ENCODE measurements at regions not wholly inside any gene's neighbourhood (a gene's known extent, or its start where the extent isn't known, plus 50 kb on each side); places are given as distances from the start of the nearest gene placed in this dataset.

- H3K9me3 Mint-ChIP-seq = peaks cover 10% of the 10 kb centered on the region
- H3K4me1 Mint-ChIP-seq = no peaks in the 10 kb centered on the region
- no peak overlapping the region for H3K4me3 Mint-ChIP-seq
- H3K27ac Mint-ChIP-seq = no peak overlapping the region
- no peak for ATAC-seq (replicated peaks)
- H3K36me3 Mint-ChIP-seq (ENCODE audit: low read depth) = no peaks in the 10 kb centered on the region
- no peaks in the 10 kb centered on the region for H3K27me3 Mint-ChIP-seq
Measured at GRCh38 chr5:57857696-57858095, 375.1 kb upstream of the ACTBL2 start.

- ATAC-seq (replicated peaks) = no peak
- Mint-ChIP-seq H3K27ac (no peak overlapping the region), H3K36me3 (ENCODE audit: low read depth) (no peaks in the 10 kb centered on the region), H3K27me3 (peaks cover 3% of the 10 kb centered on the region), H3K4me1 (no peaks in the 10 kb centered on the region), H3K4me3 (no peak overlapping the region), H3K9me3 (no peaks in the 10 kb centered on the region)
Measured at GRCh38 chr5:57855831-57856230, 373.2 kb upstream of the ACTBL2 start.

GRCh38 chr5:57853929-57854697 lies 371.5 kb upstream of the ACTBL2 start:
- H3K36me3 Mint-ChIP-seq (ENCODE audit: low read depth) = no peaks in the 10 kb centered on the region
- H3K27ac Mint-ChIP-seq = no peak overlapping the region
- H3K4me3 Mint-ChIP-seq = no peak overlapping the region
- peaks cover 3% of the 10 kb centered on the region for H3K27me3 Mint-ChIP-seq
- ATAC-seq (replicated peaks) = no peak
- H3K4me1 Mint-ChIP-seq = no peaks in the 10 kb centered on the region
- no peaks in the 10 kb centered on the region for H3K9me3 Mint-ChIP-seq

- no peak for ATAC-seq (replicated peaks)
- Mint-ChIP-seq H3K4me3 (no peak overlapping the region), H3K27ac (no peak overlapping the region), H3K9me3 (no peaks in the 10 kb centered on the region), H3K27me3 (peaks cover 3% of the 10 kb centered on the region), H3K36me3 (ENCODE audit: low read depth) (no peaks in the 10 kb centered on the region), H3K4me1 (no peaks in the 10 kb centered on the region)
Measured at GRCh38 chr5:57850109-57850508, 367.5 kb upstream of the ACTBL2 start.

GRCh38 chr5:57845025-57845424 lies 362.4 kb upstream of the ACTBL2 start:
- no peak for ATAC-seq (replicated peaks)
- Mint-ChIP-seq H3K36me3 (ENCODE audit: low read depth) (no peaks in the 10 kb centered on the region), H3K27me3 (peaks cover 15% of the 10 kb centered on the region), H3K27ac (no peak overlapping the region), H3K9me3 (no peaks in the 10 kb centered on the region), H3K4me1 (no peaks in the 10 kb centered on the region), H3K4me3 (no peak overlapping the region)

- ATAC-seq (replicated peaks) = no peak
- no peaks in the 10 kb centered on the region for H3K4me1 Mint-ChIP-seq
- H3K27me3 Mint-ChIP-seq = peaks cover 18% of the 10 kb centered on the region
- no peaks in the 10 kb centered on the region for H3K36me3 Mint-ChIP-seq (ENCODE audit: low read depth)
- no peak overlapping the region for H3K4me3 Mint-ChIP-seq
- no peak overlapping the region for H3K27ac Mint-ChIP-seq
- no peaks in the 10 kb centered on the region for H3K9me3 Mint-ChIP-seq
Measured at GRCh38 chr5:57844410-57844809, 361.8 kb upstream of the ACTBL2 start.

- Mint-ChIP-seq H3K27ac (no peak overlapping the region), H3K36me3 (ENCODE audit: low read depth) (no peaks in the 10 kb centered on the region), H3K4me3 (no peak overlapping the region), H3K27me3 (peaks cover 21% of the 10 kb centered on the region), H3K9me3 (no peaks in the 10 kb centered on the region), H3K4me1 (no peaks in the 10 kb centered on the region)
- no peak for ATAC-seq (replicated peaks)
Measured at GRCh38 chr5:57843059-57843367, 360.4 kb upstream of the ACTBL2 start.

GRCh38 chr5:57842364-57843058 lies 359.9 kb upstream of the ACTBL2 start:
- Mint-ChIP-seq H3K4me3 (no peak overlapping the region), H3K9me3 (no peaks in the 10 kb centered on the region), H3K36me3 (ENCODE audit: low read depth) (no peaks in the 10 kb centered on the region), H3K27ac (no peak overlapping the region), H3K27me3 (peaks cover 21% of the 10 kb centered on the region), H3K4me1 (no peaks in the 10 kb centered on the region)
- ATAC-seq (replicated peaks) = no peak

GRCh38 chr5:57841676-57842363 lies 359.2 kb upstream of the ACTBL2 start:
- H3K27ac Mint-ChIP-seq = no peak overlapping the region
- H3K4me3 Mint-ChIP-seq = no peak overlapping the region
- peaks cover 21% of the 10 kb centered on the region for H3K27me3 Mint-ChIP-seq
- H3K36me3 Mint-ChIP-seq (ENCODE audit: low read depth) = no peaks in the 10 kb centered on the region
- H3K9me3 Mint-ChIP-seq = no peaks in the 10 kb centered on the region
- H3K4me1 Mint-ChIP-seq = no peaks in the 10 kb centered on the region
- no peak for ATAC-seq (replicated peaks)

- Mint-ChIP-seq H3K27me3 (peaks cover 21% of the 10 kb centered on the region), H3K27ac (no peak overlapping the region), H3K4me3 (no peak overlapping the region), H3K4me1 (no peaks in the 10 kb centered on the region), H3K9me3 (no peaks in the 10 kb centered on the region), H3K36me3 (ENCODE audit: low read depth) (no peaks in the 10 kb centered on the region)
- no peak for ATAC-seq (replicated peaks)
Measured at GRCh38 chr5:57839437-57840079, 356.9 kb upstream of the ACTBL2 start.

GRCh38 chr5:57839025-57839424 lies 356.4 kb upstream of the ACTBL2 start:
- Mint-ChIP-seq H3K27ac (no peak overlapping the region), H3K36me3 (ENCODE audit: low read depth) (no peaks in the 10 kb centered on the region), H3K4me3 (no peak overlapping the region), H3K27me3 (peaks cover 21% of the 10 kb centered on the region), H3K9me3 (no peaks in the 10 kb centered on the region), H3K4me1 (no peaks in the 10 kb centered on the region)
- ATAC-seq (replicated peaks) = no peak

GRCh38 chr5:57836921-57837320 lies 354.3 kb upstream of the ACTBL2 start:
- ATAC-seq (replicated peaks) = no peak
- Mint-ChIP-seq H3K27ac (no peak overlapping the region), H3K36me3 (ENCODE audit: low read depth) (no peaks in the 10 kb centered on the region), H3K9me3 (no peaks in the 10 kb centered on the region), H3K27me3 (peaks cover 17% of the 10 kb centered on the region), H3K4me3 (no peak overlapping the region), H3K4me1 (no peaks in the 10 kb centered on the region)

- Mint-ChIP-seq H3K9me3 (no peaks in the 10 kb centered on the region), H3K27ac (no peak overlapping the region), H3K36me3 (ENCODE audit: low read depth) (no peaks in the 10 kb centered on the region), H3K4me1 (no peaks in the 10 kb centered on the region), H3K4me3 (no peak overlapping the region), H3K27me3 (peaks cover 12% of the 10 kb centered on the region)
- ATAC-seq (replicated peaks) = no peak
Measured at GRCh38 chr5:57836331-57836730, 353.7 kb upstream of the ACTBL2 start.

- H3K4me3 Mint-ChIP-seq = no peak overlapping the region
- H3K27me3 Mint-ChIP-seq = peaks cover 6% of the 10 kb centered on the region
- H3K4me1 Mint-ChIP-seq = no peaks in the 10 kb centered on the region
- no peak for ATAC-seq (replicated peaks)
- H3K27ac Mint-ChIP-seq = no peak overlapping the region
- H3K9me3 Mint-ChIP-seq = no peaks in the 10 kb centered on the region
- no peaks in the 10 kb centered on the region for H3K36me3 Mint-ChIP-seq (ENCODE audit: low read depth)
Measured at GRCh38 chr5:57834829-57835608, 352.4 kb upstream of the ACTBL2 start.
